Heart left ventricle (tissue), 13 donors: ENCODE measurements at regions not wholly inside any gene's neighbourhood (a gene's known extent, or its start where the extent isn't known, plus 50 kb on each side); places are given as distances from the start of the nearest gene placed in this dataset.

ENCODE experiments used
- POLR2A ChIP-seq, 2 donors: fragments of 450-650 bp; IDR thresholded peaks; one replicate each; pipeline ENCODE4 v1.6.1; 2017; ENCODE audit warnings: antibody characterized with exemption in 2 of 2, mild to moderate bottlenecking in 2 of 2, moderate library complexity in 2 of 2
- TF ChIP-seq, protein P1 (sequence below), 12 donors: fragments of 200-600 bp; sonication (generic) in 4 of 12; IDR thresholded peaks; one replicate each; pipeline versions ENCODE4 v1.5.0 to v1.8.0; 2018 to 2022; ENCODE audit warnings: antibody characterized with exemption in 12 of 12, mild to moderate bottlenecking in 5 of 12
- donor health status: ischemic (EF 13 %, LVEDD 7.1; RV severe dilation, severe dysfunction).
- donor health status: DM: no; HTN: yes; CAD: no.
- donor health status: DM: no; HTN: no; CAD: no.
- donor health status: ischemic (EF 25% LVEDD 6.9; RV normal size, moderate dysfunction).
- donor health status: ischemic (EF 25% LVEDD 5.7; RV mildly dilated, moderate dysfunction).
- donor health status: ischemic (EF 35%, LVEDD 5.7; RV mildly dilated, moderate dysfunction).
- donor health status: nonischemic (EF 11% LVEDD 7.7; RV severe dilation, severe dysfunction).
- donor health status: DM: yes; HTN: yes; CAD: no.
- donor health status: PGD.
- donor health status: ischemic (EF 29% LVEDD 5.4; RV normal size, mild dysfunction).
- donor health status: nonischemic (EF 23%, LVEDD 6.1; RV moderate dilation, normal function).

- TF ChIP-seq, protein P1, sequence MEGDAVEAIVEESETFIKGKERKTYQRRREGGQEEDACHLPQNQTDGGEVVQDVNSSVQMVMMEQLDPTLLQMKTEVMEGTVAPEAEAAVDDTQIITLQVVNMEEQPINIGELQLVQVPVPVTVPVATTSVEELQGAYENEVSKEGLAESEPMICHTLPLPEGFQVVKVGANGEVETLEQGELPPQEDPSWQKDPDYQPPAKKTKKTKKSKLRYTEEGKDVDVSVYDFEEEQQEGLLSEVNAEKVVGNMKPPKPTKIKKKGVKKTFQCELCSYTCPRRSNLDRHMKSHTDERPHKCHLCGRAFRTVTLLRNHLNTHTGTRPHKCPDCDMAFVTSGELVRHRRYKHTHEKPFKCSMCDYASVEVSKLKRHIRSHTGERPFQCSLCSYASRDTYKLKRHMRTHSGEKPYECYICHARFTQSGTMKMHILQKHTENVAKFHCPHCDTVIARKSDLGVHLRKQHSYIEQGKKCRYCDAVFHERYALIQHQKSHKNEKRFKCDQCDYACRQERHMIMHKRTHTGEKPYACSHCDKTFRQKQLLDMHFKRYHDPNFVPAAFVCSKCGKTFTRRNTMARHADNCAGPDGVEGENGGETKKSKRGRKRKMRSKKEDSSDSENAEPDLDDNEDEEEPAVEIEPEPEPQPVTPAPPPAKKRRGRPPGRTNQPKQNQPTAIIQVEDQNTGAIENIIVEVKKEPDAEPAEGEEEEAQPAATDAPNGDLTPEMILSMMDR (IDR thresholded peaks at IDR 0.05), result no peak
- no peak for TF ChIP-seq POLR2A (IDR thresholded peaks at IDR 0.05)
These were observed 226.5 kb upstream of the GLRA1 start for GRCh38 chr5:152151113-152151512.
